ENCODE measurements at regions not wholly inside any gene's neighbourhood (a gene's known extent, or its start where the extent isn't known, plus 50 kb on each side); places are given as distances from the start of the nearest gene placed in this dataset.

DNA sequence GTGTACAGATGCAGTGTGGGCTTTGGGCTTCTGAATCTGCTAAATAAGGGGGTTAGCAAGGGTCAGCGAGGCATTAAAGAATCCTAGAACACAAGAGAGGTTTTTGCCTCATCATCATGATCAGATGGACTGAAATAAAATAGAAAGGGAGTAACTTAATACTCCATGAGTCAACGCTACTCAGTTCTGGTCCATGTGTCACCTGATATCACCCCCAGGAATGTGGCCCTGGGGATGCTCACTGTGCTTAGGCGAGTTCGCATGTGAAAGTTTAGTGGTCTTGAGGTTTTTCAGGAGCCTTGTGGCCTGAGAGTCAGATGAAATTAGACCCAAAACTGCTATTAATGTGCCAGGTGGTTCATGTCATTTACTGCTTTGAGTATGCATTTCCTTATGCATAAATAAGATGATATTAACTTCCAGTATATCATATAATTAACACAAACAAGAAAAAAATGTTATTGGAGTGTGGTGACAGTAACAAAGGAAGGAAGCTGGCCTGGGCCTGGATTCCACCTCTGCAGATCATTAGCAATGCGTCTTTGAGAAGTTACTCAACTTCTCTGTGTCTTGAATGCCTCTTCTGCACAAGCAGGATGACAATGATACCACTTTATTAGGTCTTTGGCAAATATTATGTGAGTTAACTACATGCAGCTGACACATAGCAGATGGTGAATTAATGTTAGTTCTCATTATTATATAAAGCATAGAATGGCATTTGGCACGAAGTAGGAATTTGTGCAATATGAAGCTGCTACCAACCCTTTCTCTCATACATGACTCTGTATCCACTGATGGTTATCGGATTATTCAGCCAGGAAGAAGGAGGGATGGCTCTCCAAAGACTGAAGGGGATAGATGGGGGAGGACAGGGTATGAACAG, 1272.6 kb downstream of the AACS start:
- Histone ChIP-seq H3K27me3 (ENCODE audit: control insufficient read depth in 3 of 3, insufficient read depth in 3 of 3, low read length in 3 of 3) (no peaks in the 10 kb centered on the region), H3K27ac (ENCODE audit: low read depth, low read length) (no peak overlapping the region), H3K9ac (ENCODE audit: low read depth in 1 of 3, low read length in 3 of 3) (no peak overlapping the region), H3K4me1 (ENCODE audit: control insufficient read depth in 3 of 3, insufficient read depth in 3 of 3, low read length in 3 of 3) (no peaks in the 10 kb centered on the region), H3K36me3 (ENCODE audit: control insufficient read depth in 3 of 3, insufficient read depth in 3 of 3, low read length in 3 of 3) (no peaks in the 10 kb centered on the region), H3K4me3 (ENCODE audit: low read length in 3 of 3) (no peak overlapping the region), H3K9me3 (ENCODE audit: control insufficient read depth in 3 of 3, low read length in 3 of 3) (no peaks in the 10 kb centered on the region)

DNA sequence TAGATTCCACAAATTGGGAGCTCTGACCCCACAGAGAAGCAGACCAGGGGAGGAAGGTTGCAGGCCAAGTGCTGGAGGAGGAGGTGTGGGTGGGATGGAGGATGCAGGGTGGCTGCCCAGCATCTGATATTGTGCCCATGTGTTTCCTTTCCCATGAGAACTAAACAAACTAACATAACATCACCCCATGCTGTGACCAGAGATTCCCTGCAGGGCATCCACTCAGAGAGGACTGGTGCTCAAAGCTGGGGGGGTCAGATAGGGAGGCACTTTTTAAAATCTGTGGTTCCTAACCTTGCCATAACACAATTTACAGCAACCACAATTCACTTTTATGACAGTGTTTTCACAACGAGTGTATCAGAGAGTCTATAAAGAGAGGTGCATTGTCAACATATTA, 1277.6 kb downstream of the AACS start:
- Histone ChIP-seq H3K27ac (ENCODE audit: low read depth, low read length) (no peak overlapping the region), H3K4me3 (ENCODE audit: low read length in 3 of 3) (no peak overlapping the region), H3K4me1 (ENCODE audit: control insufficient read depth in 3 of 3, insufficient read depth in 3 of 3, low read length in 3 of 3) (no peaks in the 10 kb centered on the region), H3K27me3 (ENCODE audit: control insufficient read depth in 3 of 3, insufficient read depth in 3 of 3, low read length in 3 of 3) (no peaks in the 10 kb centered on the region), H3K9me3 (ENCODE audit: control insufficient read depth in 3 of 3, low read length in 3 of 3) (peaks cover 0 to 2% (median 0%) of the 10 kb centered on the region in 3 donors), H3K36me3 (ENCODE audit: control insufficient read depth in 3 of 3, insufficient read depth in 3 of 3, low read length in 3 of 3) (no peaks in the 10 kb centered on the region), H3K9ac (ENCODE audit: low read depth in 1 of 3, low read length in 3 of 3) (no peak overlapping the region)

DNA sequence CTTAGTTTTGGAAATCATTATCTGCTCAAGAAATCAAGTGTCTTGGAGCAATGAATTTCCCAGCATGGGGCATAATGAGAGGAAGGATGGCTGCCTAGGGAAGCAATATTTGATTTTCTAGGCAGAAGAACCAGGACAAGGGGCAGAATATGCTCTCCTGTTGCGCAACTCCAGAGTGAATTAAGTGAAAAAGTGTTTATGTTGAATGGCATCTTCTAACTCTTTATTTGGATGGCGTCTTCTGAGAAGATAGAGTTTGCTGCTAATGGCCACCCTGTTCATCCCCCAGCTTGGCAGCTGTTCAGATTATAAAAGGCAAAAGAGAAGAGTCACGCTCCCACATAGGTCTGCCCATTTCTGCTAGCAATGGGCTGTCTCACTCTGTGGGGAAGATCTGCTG, 1278.1 kb downstream of the AACS start:
- Histone ChIP-seq H3K27me3 (ENCODE audit: control insufficient read depth in 3 of 3, insufficient read depth in 3 of 3, low read length in 3 of 3) (no peaks in the 10 kb centered on the region), H3K9me3 (ENCODE audit: control insufficient read depth in 3 of 3, low read length in 3 of 3) (peaks cover 0 to 2% (median 0%) of the 10 kb centered on the region in 3 donors), H3K4me1 (ENCODE audit: control insufficient read depth in 3 of 3, insufficient read depth in 3 of 3, low read length in 3 of 3) (no peaks in the 10 kb centered on the region), H3K36me3 (ENCODE audit: control insufficient read depth in 3 of 3, insufficient read depth in 3 of 3, low read length in 3 of 3) (no peaks in the 10 kb centered on the region), H3K4me3 (ENCODE audit: low read length in 3 of 3) (no peak overlapping the region), H3K9ac (ENCODE audit: low read depth in 1 of 3, low read length in 3 of 3) (no peak overlapping the region), H3K27ac (ENCODE audit: low read depth, low read length) (no peak overlapping the region)

DNA sequence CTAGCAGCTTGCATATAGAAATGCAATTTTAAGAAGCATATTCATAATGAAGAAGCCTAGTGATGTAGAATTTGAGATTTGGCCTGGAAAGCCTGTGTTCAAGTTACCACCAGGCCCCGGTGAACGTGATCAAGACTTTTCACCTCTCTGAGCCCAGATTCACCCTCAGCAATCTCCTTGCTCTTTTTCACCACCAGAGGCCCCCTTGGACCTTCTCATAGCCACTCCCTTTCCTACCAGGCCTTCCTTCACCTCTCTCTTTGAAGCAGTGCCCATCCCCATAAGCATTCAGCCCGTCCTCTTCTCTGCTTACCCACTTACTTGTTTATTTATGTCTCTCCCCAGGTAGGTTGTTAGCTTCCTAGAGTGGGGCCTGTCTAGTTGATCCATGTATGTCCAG, 1280.9 kb downstream of the AACS start:
- H3K27me3 ChIP-seq (ENCODE audit: control insufficient read depth in 3 of 3, insufficient read depth in 3 of 3, low read length in 3 of 3) = no peaks in the 10 kb centered on the region
- H3K9ac ChIP-seq (ENCODE audit: low read depth in 1 of 3, low read length in 3 of 3) = no peak overlapping the region
- no peaks in the 10 kb centered on the region for H3K4me1 ChIP-seq (ENCODE audit: control insufficient read depth in 3 of 3, insufficient read depth in 3 of 3, low read length in 3 of 3)
- no peak overlapping the region for H3K27ac ChIP-seq (ENCODE audit: low read depth, low read length)
- H3K9me3 ChIP-seq (ENCODE audit: control insufficient read depth in 3 of 3, low read length in 3 of 3) = peaks cover 0 to 2% (median 0%) of the 10 kb centered on the region in 3 donors
- no peaks in the 10 kb centered on the region for H3K36me3 ChIP-seq (ENCODE audit: control insufficient read depth in 3 of 3, insufficient read depth in 3 of 3, low read length in 3 of 3)
- H3K4me3 ChIP-seq (ENCODE audit: low read length in 3 of 3) = no peak overlapping the region

GRCh38 chr12:126347421-126347820, 1282.2 kb downstream of the AACS start:
- H3K27me3 ChIP-seq (ENCODE audit: control insufficient read depth in 3 of 3, insufficient read depth in 3 of 3, low read length in 3 of 3) = no peaks in the 10 kb centered on the region
- peaks cover 0 to 2% (median 0%) of the 10 kb centered on the region in 3 donors for H3K9me3 ChIP-seq (ENCODE audit: control insufficient read depth in 3 of 3, low read length in 3 of 3)
- no peak overlapping the region for H3K4me3 ChIP-seq (ENCODE audit: low read length in 3 of 3)
- H3K36me3 ChIP-seq (ENCODE audit: control insufficient read depth in 3 of 3, insufficient read depth in 3 of 3, low read length in 3 of 3) = no peaks in the 10 kb centered on the region
- no peak overlapping the region for H3K27ac ChIP-seq (ENCODE audit: low read depth, low read length)
- no peak overlapping the region for H3K9ac ChIP-seq (ENCODE audit: low read depth in 1 of 3, low read length in 3 of 3)
- no peaks in the 10 kb centered on the region for H3K4me1 ChIP-seq (ENCODE audit: control insufficient read depth in 3 of 3, insufficient read depth in 3 of 3, low read length in 3 of 3)

GRCh38 chr12:126349383-126349782, 1284.1 kb downstream of the AACS start:
- H3K27ac ChIP-seq (ENCODE audit: low read depth, low read length) = no peak overlapping the region
- H3K4me3 ChIP-seq (ENCODE audit: low read length in 3 of 3) = no peak overlapping the region
- peaks cover 0 to 5% (median 0%) of the 10 kb centered on the region in 3 donors for H3K9me3 ChIP-seq (ENCODE audit: control insufficient read depth in 3 of 3, low read length in 3 of 3)
- H3K4me1 ChIP-seq (ENCODE audit: control insufficient read depth in 3 of 3, insufficient read depth in 3 of 3, low read length in 3 of 3) = no peaks in the 10 kb centered on the region
- no peak overlapping the region for H3K9ac ChIP-seq (ENCODE audit: low read depth in 1 of 3, low read length in 3 of 3)
- H3K36me3 ChIP-seq (ENCODE audit: control insufficient read depth in 3 of 3, insufficient read depth in 3 of 3, low read length in 3 of 3) = no peaks in the 10 kb centered on the region
- H3K27me3 ChIP-seq (ENCODE audit: control insufficient read depth in 3 of 3, insufficient read depth in 3 of 3, low read length in 3 of 3) = no peaks in the 10 kb centered on the region

GRCh38 chr12:126353604-126354003, 1288.4 kb downstream of the AACS start:
- peaks cover 0 to 3% (median 0%) of the 10 kb centered on the region in 3 donors for H3K9me3 ChIP-seq (ENCODE audit: control insufficient read depth in 3 of 3, low read length in 3 of 3)
- H3K36me3 ChIP-seq (ENCODE audit: control insufficient read depth in 3 of 3, insufficient read depth in 3 of 3, low read length in 3 of 3) = no peaks in the 10 kb centered on the region
- no peak overlapping the region for H3K27ac ChIP-seq (ENCODE audit: low read depth, low read length)
- H3K4me1 ChIP-seq (ENCODE audit: control insufficient read depth in 3 of 3, insufficient read depth in 3 of 3, low read length in 3 of 3) = no peaks in the 10 kb centered on the region
- H3K9ac ChIP-seq (ENCODE audit: low read depth in 1 of 3, low read length in 3 of 3) = no peak overlapping the region
- no peak overlapping the region for H3K4me3 ChIP-seq (ENCODE audit: low read length in 3 of 3)
- no peaks in the 10 kb centered on the region for H3K27me3 ChIP-seq (ENCODE audit: control insufficient read depth in 3 of 3, insufficient read depth in 3 of 3, low read length in 3 of 3)

GRCh38 chr12:126354633-126355032, 1289.4 kb downstream of the AACS start:
- Histone ChIP-seq H3K4me1 (ENCODE audit: control insufficient read depth in 3 of 3, insufficient read depth in 3 of 3, low read length in 3 of 3) (no peaks in the 10 kb centered on the region), H3K27me3 (ENCODE audit: control insufficient read depth in 3 of 3, insufficient read depth in 3 of 3, low read length in 3 of 3) (no peaks in the 10 kb centered on the region), H3K9me3 (ENCODE audit: control insufficient read depth in 3 of 3, low read length in 3 of 3) (peaks cover 0 to 3% (median 0%) of the 10 kb centered on the region in 3 donors), H3K27ac (ENCODE audit: low read depth, low read length) (no peak overlapping the region), H3K9ac (ENCODE audit: low read depth in 1 of 3, low read length in 3 of 3) (no peak overlapping the region), H3K4me3 (ENCODE audit: low read length in 3 of 3) (no peak overlapping the region), H3K36me3 (ENCODE audit: control insufficient read depth in 3 of 3, insufficient read depth in 3 of 3, low read length in 3 of 3) (no peaks in the 10 kb centered on the region)

GRCh38 chr12:126355346-126355745, 1290.1 kb downstream of the AACS start:
- no peak overlapping the region for H3K27ac ChIP-seq (ENCODE audit: low read depth, low read length)
- no peaks in the 10 kb centered on the region for H3K4me1 ChIP-seq (ENCODE audit: control insufficient read depth in 3 of 3, insufficient read depth in 3 of 3, low read length in 3 of 3)
- H3K9ac ChIP-seq (ENCODE audit: low read depth in 1 of 3, low read length in 3 of 3) = no peak overlapping the region
- H3K36me3 ChIP-seq (ENCODE audit: control insufficient read depth in 3 of 3, insufficient read depth in 3 of 3, low read length in 3 of 3) = no peaks in the 10 kb centered on the region
- H3K9me3 ChIP-seq (ENCODE audit: control insufficient read depth in 3 of 3, low read length in 3 of 3) = peaks cover 0 to 3% (median 0%) of the 10 kb centered on the region in 3 donors
- H3K27me3 ChIP-seq (ENCODE audit: control insufficient read depth in 3 of 3, insufficient read depth in 3 of 3, low read length in 3 of 3) = no peaks in the 10 kb centered on the region
- H3K4me3 ChIP-seq (ENCODE audit: low read length in 3 of 3) = no peak overlapping the region

DNA sequence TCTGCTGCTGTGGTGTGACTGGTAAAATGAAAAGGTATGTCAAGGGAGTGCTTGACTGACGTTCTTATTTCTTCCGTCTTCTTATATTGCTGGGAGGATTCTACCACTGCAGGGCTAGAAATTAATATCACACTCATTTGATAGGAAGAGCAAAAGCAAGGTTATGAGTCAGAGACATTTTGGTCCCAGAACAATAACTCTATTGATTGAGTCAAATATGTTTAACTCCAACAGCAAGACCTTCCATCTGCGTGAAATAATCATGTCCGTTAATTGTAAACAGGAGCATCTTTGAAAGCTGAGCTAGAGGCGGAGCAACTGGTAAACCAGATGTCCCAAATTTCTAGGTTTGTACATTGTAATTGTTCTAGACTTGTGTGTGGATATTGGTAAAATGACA, 1293.6 kb downstream of the AACS start:
- H3K4me3 ChIP-seq (ENCODE audit: low read length in 3 of 3) = no peak overlapping the region
- H3K9ac ChIP-seq (ENCODE audit: low read depth in 1 of 3, low read length in 3 of 3) = no peak overlapping the region
- H3K9me3 ChIP-seq (ENCODE audit: control insufficient read depth in 3 of 3, low read length in 3 of 3) = no peaks in the 10 kb centered on the region
- no peaks in the 10 kb centered on the region for H3K4me1 ChIP-seq (ENCODE audit: control insufficient read depth in 3 of 3, insufficient read depth in 3 of 3, low read length in 3 of 3)
- no peaks in the 10 kb centered on the region for H3K27me3 ChIP-seq (ENCODE audit: control insufficient read depth in 3 of 3, insufficient read depth in 3 of 3, low read length in 3 of 3)
- H3K27ac ChIP-seq (ENCODE audit: low read depth, low read length) = no peak overlapping the region
- no peaks in the 10 kb centered on the region for H3K36me3 ChIP-seq (ENCODE audit: control insufficient read depth in 3 of 3, insufficient read depth in 3 of 3, low read length in 3 of 3)

Data from skeletal muscle tissue (tissue), 3 donors.